ENCODE measurements at regions not wholly inside any gene's neighbourhood (a gene's known extent, or its start where the extent isn't known, plus 50 kb on each side); places are given as distances from the start of the nearest gene placed in this dataset.

GRCh38 chr7:113659416-113659815 is 259.4 kb downstream of the PPP1R3A start:
- Histone ChIP-seq H3K4me3 (no peak overlapping the region), H3K4me1 (no peaks in the 10 kb centered on the region), H3K9me3 (peaks cover 0 to 3% of the 10 kb centered on the region in 2 donors), H3K27ac (no peak overlapping the region), H3K27me3 (no peaks in the 10 kb centered on the region), H3K36me3 (no peaks in the 10 kb centered on the region)
- TF ChIP-seq CTCF (IDR thresholded peaks at IDR 0.05) (no peak), POLR2A (IDR thresholded peaks at IDR 0.05) (no peak)
- no peak for DNase-seq
- intact Hi-C loops (cut with DNase I; ENCODE audit: low total_unique reads) = no loop called here

GRCh38 chr7:113657603-113658002 is 261.2 kb downstream of the PPP1R3A start:
- Histone ChIP-seq H3K9me3 (no peaks in the 10 kb centered on the region), H3K27me3 (no peaks in the 10 kb centered on the region), H3K4me3 (no peak overlapping the region), H3K4me1 (no peaks in the 10 kb centered on the region), H3K27ac (no peak overlapping the region), H3K36me3 (no peaks in the 10 kb centered on the region)
- intact Hi-C loops (cut with DNase I; ENCODE audit: low total_unique reads) = no loop called here
- no peak for DNase-seq
- TF ChIP-seq CTCF (IDR thresholded peaks at IDR 0.05) (no peak), POLR2A (IDR thresholded peaks at IDR 0.05) (no peak)

GRCh38 chr7:113652501-113652900 is 266.3 kb downstream of the PPP1R3A start:
- no peaks in the 10 kb centered on the region for H3K36me3 ChIP-seq
- H3K4me1 ChIP-seq = no peaks in the 10 kb centered on the region
- no peak overlapping the region for H3K27ac ChIP-seq
- H3K27me3 ChIP-seq = no peaks in the 10 kb centered on the region
- intact Hi-C loops (cut with DNase I; ENCODE audit: low total_unique reads) = no loop called here
- H3K9me3 ChIP-seq = no peaks in the 10 kb centered on the region
- TF ChIP-seq POLR2A (IDR thresholded peaks at IDR 0.05) (no peak), CTCF (IDR thresholded peaks at IDR 0.05) (no peak)
- H3K4me3 ChIP-seq = no peak overlapping the region
- no peak for DNase-seq

- no peak for DNase-seq
- H3K4me3 ChIP-seq = no peak overlapping the region
- no peaks in the 10 kb centered on the region for H3K27me3 ChIP-seq
- no peaks in the 10 kb centered on the region for H3K9me3 ChIP-seq
- no peaks in the 10 kb centered on the region for H3K4me1 ChIP-seq
- H3K27ac ChIP-seq = no peak overlapping the region
- no peaks in the 10 kb centered on the region for H3K36me3 ChIP-seq
- TF ChIP-seq CTCF (IDR thresholded peaks at IDR 0.05) (no peak), POLR2A (IDR thresholded peaks at IDR 0.05) (no peak)
- intact Hi-C loops (cut with DNase I; ENCODE audit: low total_unique reads) = no loop called here
Measured at GRCh38 chr7:113649556-113649955, 269.3 kb downstream of the PPP1R3A start.

- DNase-seq = no peak
- TF ChIP-seq POLR2A (IDR thresholded peaks at IDR 0.05) (no peak), CTCF (IDR thresholded peaks at IDR 0.05) (no peak)
- H3K4me3 ChIP-seq = no peak overlapping the region
- no peak overlapping the region for H3K27ac ChIP-seq
- H3K4me1 ChIP-seq = no peaks in the 10 kb centered on the region
- H3K36me3 ChIP-seq = no peaks in the 10 kb centered on the region
- H3K27me3 ChIP-seq = no peaks in the 10 kb centered on the region
- intact Hi-C loops (cut with DNase I; ENCODE audit: low total_unique reads) = no loop called here
- H3K9me3 ChIP-seq = no peaks in the 10 kb centered on the region
Measured at GRCh38 chr7:113639221-113639620, 279.6 kb downstream of the PPP1R3A start.

All from uterus (tissue), 3 donors.